Loucy (cell line): ENCODE measurements at regions not wholly inside any gene's neighbourhood (a gene's known extent, or its start where the extent isn't known, plus 50 kb on each side); places are given as distances from the start of the nearest gene placed in this dataset.

ENCODE experiments used
- CTCF ChIP-seq: fragments of 200-600 bp; sonication (generic); conservative IDR thresholded peaks from 2 replicates; pipeline ENCODE4 v1.5.1; 2014; ENCODE audit warnings: mild to moderate bottlenecking, antibody characterized with exemption, low read length
- EZH2phosphoT487 ChIP-seq: fragments of 200-600 bp; IDR thresholded peaks from 2 replicates; pipeline ENCODE4 v1.6.1; 2018; ENCODE audit warnings: antibody characterized with exemption, mild to moderate bottlenecking, moderate library complexity, borderline replicate concordance

- TF ChIP-seq CTCF (no peak), EZH2phosphoT487 (no peak)
Measured at GRCh38 chr1:14011888-14012287, 311.9 kb downstream of the PRDM2 start.
